IMR-90 (cell line): ENCODE measurements at regions not wholly inside any gene's neighbourhood (a gene's known extent, or its start where the extent isn't known, plus 50 kb on each side); places are given as distances from the start of the nearest gene placed in this dataset.

ENCODE experiments used
- ATAC-seq: fragments of 200-7000 bp; cut with Tn5 transposase; 2 replicates; pipeline ENCODE4 v1.9.1; 2020; ENCODE audit warnings: low read depth, mild to moderate bottlenecking, moderate library complexity
- BruUV-seq: library from RNA; stranded (reverse); fragments of 400-500 nt; replicated peaks from 2 replicates; lab custom pipeline; 2021; lab: Mats Ljungman, UMichigan
- CTCF ChIA-PET: fragments of 300-600 bp; formaldehyde crosslinking; extraction: SDS; loops from one replicate; lab custom pipeline; 2021; ENCODE audit warnings: antibody characterized with exemption; lab: Yijun Ruan, JAX
- POLR2A ChIA-PET: fragments of 300-600 bp; sonication (Branson Sonifier 250); formaldehyde crosslinking; loops from one replicate; lab custom pipeline; 2022; ENCODE audit warnings: antibody characterized with exemption; ENCODE audit not compliant: unreplicated experiment; lab: Charles Lee
- DNase-seq: peaks from one replicate; pipeline ENCODE4 v3.0.0; 2013
- H2AFZ ChIP-seq: replicated peaks from 2 replicates; pipeline ENCODE3; 2013; ENCODE audit warnings: low read length, mild to moderate bottlenecking; ENCODE audit not compliant: poor library complexity
- H2AK5ac ChIP-seq: 2 replicates; pipeline ENCODE4 v1.6.1; 2013; ENCODE audit warnings: low read depth, low read length, inconsistent platforms
- H2AK9ac ChIP-seq: replicated peaks from 2 replicates; pipeline ENCODE3; 2013; ENCODE audit warnings: mild to moderate bottlenecking, low read depth, low read length, moderate library complexity; ENCODE audit not compliant: poor library complexity
- H2BK120ac ChIP-seq: 2 replicates; pipeline ENCODE4 v1.6.1; 2013; ENCODE audit warnings: low read depth, low read length, inconsistent platforms
- H2BK15ac ChIP-seq: 3 replicates; pipeline ENCODE4 v1.6.1; 2013; ENCODE audit warnings: low read depth, low read length, inconsistent platforms
- H2BK20ac ChIP-seq: 2 replicates; pipeline ENCODE4 v1.6.1; 2013; ENCODE audit warnings: low read depth, mild to moderate bottlenecking, inconsistent platforms, low read length, moderate library complexity
- H2BK5ac ChIP-seq: 2 replicates; pipeline ENCODE4 v1.6.1; 2013; ENCODE audit warnings: mild to moderate bottlenecking, low read depth, low read length, inconsistent platforms; ENCODE audit not compliant: poor library complexity, severe bottlenecking
- H3K14ac ChIP-seq: replicated peaks from 2 replicates; pipeline ENCODE4 v1.6.1; 2013; ENCODE audit warnings: low read depth, low read length, inconsistent platforms
- H3K18ac ChIP-seq: 2 replicates; pipeline ENCODE4 v1.6.1; 2013; ENCODE audit warnings: low read depth, low read length, control low read depth
- H3K23ac ChIP-seq: 2 replicates; pipeline ENCODE4 v1.6.1; 2013; ENCODE audit warnings: low read depth, low read length, inconsistent platforms
- H3K27ac ChIP-seq: 2 replicates; pipeline ENCODE4 v1.5.1; 2013; ENCODE audit warnings: mild to moderate bottlenecking, control low read depth, low read length; ENCODE audit not compliant: insufficient read depth
- H3K27me3 ChIP-seq: 2 replicates; pipeline ENCODE4 v1.6.1; 2013; ENCODE audit warnings: low read length; ENCODE audit not compliant: control insufficient read depth, insufficient read depth
- H3K36me3 ChIP-seq: 2 replicates; pipeline ENCODE4 v1.6.1; 2013; ENCODE audit warnings: low read length, mixed read lengths; ENCODE audit not compliant: control insufficient read depth, insufficient read depth
- H3K4ac ChIP-seq: 2 replicates; pipeline ENCODE4 v1.6.1; 2013; ENCODE audit warnings: low read depth, low read length, inconsistent platforms
- H3K4me1 ChIP-seq: 2 replicates; pipeline ENCODE4 v1.6.1; 2013; ENCODE audit warnings: low read length, mixed read lengths; ENCODE audit not compliant: control insufficient read depth, insufficient read depth
- H3K4me2 ChIP-seq: 2 replicates; pipeline ENCODE4 v1.6.1; 2013; ENCODE audit warnings: low read depth, mild to moderate bottlenecking, control low read depth, low read length, moderate library complexity
- H3K4me3 ChIP-seq: 2 replicates; pipeline ENCODE4 v1.5.1; 2013; ENCODE audit warnings: low read depth, mild to moderate bottlenecking, control low read depth, low read length, moderate library complexity; ENCODE audit not compliant: insufficient read depth
- H3K56ac ChIP-seq: 2 replicates; pipeline ENCODE4 v1.6.1; 2013; ENCODE audit warnings: low read length, inconsistent platforms; ENCODE audit not compliant: insufficient read depth; ENCODE audit errors: extremely low read depth
- H3K79me1 ChIP-seq, 2 experiments: 2 replicates each; pipeline ENCODE4 v1.6.1; 2013; ENCODE audit warnings: low read length in 2 of 2, inconsistent platforms in 1 of 2, low read depth in 1 of 2
- H3K9ac ChIP-seq: 2 replicates; pipeline ENCODE4 v1.6.1; 2013; ENCODE audit warnings: low read depth, low read length, control low read depth
- H3K9me1 ChIP-seq: 2 replicates; pipeline ENCODE4 v1.6.1; 2013; ENCODE audit warnings: low read length, inconsistent platforms; ENCODE audit not compliant: insufficient read depth
- H3K9me3 ChIP-seq: 2 replicates; pipeline ENCODE4 v1.6.1; 2013; ENCODE audit warnings: low read length; ENCODE audit not compliant: control insufficient read depth, insufficient read depth
- H4K20me1 ChIP-seq: 2 replicates; pipeline ENCODE4 v1.6.1; 2013; ENCODE audit warnings: low read length, inconsistent platforms; ENCODE audit not compliant: insufficient read depth
- H4K5ac ChIP-seq: 2 replicates; pipeline ENCODE4 v1.6.1; 2013; ENCODE audit warnings: mild to moderate bottlenecking, low read depth, low read length, control low read depth
- H4K8ac ChIP-seq, 2 experiments: 2 replicates each; pipeline ENCODE4 v1.6.1; 2013; ENCODE audit warnings: low read depth in 2 of 2, low read length in 2 of 2, control low read depth in 1 of 2, inconsistent platforms in 1 of 2
- H4K91ac ChIP-seq: 2 replicates; pipeline ENCODE4 v1.6.1; 2013; ENCODE audit warnings: low read depth, low read length, inconsistent platforms; ENCODE audit not compliant: insufficient read depth
- ELK1 ChIP-seq: fragments of 150-350 bp; IDR thresholded peaks from 2 replicates; pipeline ENCODE4 v1.6.1; 2016; ENCODE audit warnings: low read depth, mild to moderate bottlenecking, low read length, moderate library complexity, borderline replicate concordance
- MAFK ChIP-seq: IDR thresholded peaks from 2 replicates; pipeline ENCODE4 v1.6.1; 2012; ENCODE audit warnings: low read depth, low read length, improper control_type of control experiment
- NFE2L2 ChIP-seq: fragments of 150-350 bp; IDR thresholded peaks from 2 replicates; pipeline ENCODE4 v1.6.1; 2016; ENCODE audit warnings: low read depth, mild to moderate bottlenecking, low read length
- RAD21 ChIP-seq: IDR thresholded peaks from 2 replicates; pipeline ENCODE4 v1.6.1; 2012; ENCODE audit warnings: low read length, improper control_type of control experiment
- USF2 ChIP-seq: fragments of 150-350 bp; IDR thresholded peaks from 2 replicates; pipeline ENCODE4 v1.6.1; 2017; ENCODE audit warnings: mild to moderate bottlenecking, antibody characterized with exemption, low read length, low read depth
- WGBS, 2 experiments: methylation state at CpG; one replicate each; pipeline versions ENCODE4 v1.1.5 to v1.1.7; 2013; ENCODE audit warnings: missing lambda C conversion rate in 2 of 2; ENCODE audit not compliant: insufficient read length in 1 of 2; ENCODE audit errors: extremely low coverage in 2 of 2; 5-methylcytosine and 5-hydroxymethylcytosine counted together
- dilution Hi-C: fragments of 300-500 bp; cut with HindIII; formaldehyde crosslinking; loops from one replicate; pipeline ENCODE4 v1.14.3; 2018; ENCODE audit warnings: low sequenced_read_pairs; ENCODE audit not compliant: unreplicated experiment
- in situ Hi-C: fragments of 300-500 bp; cut with MboI; formaldehyde crosslinking; loops from 3 replicates; pipeline ENCODE4 v1.14.3; 2019; ENCODE audit warnings: low sequenced_read_pairs, inconsistent platforms, mixed read lengths
- intact Hi-C: fragments of 100-400 bp; cut with micrococcal nuclease; formaldehyde crosslinking; loops from 2 replicates; pipeline ENCODE4 v1.10.0; 2022

- Histone ChIP-seq H2BK20ac (no peak overlapping the region), H2AFZ (no peak overlapping the region), H3K9me1 (no peaks in the 10 kb centered on the region), H3K56ac (no peak overlapping the region), H2AK9ac (no peak overlapping the region), H3K4me1 (no peaks in the 10 kb centered on the region), H4K8ac (no peak overlapping the region), H3K9ac (no peak overlapping the region), H2BK5ac (no peak overlapping the region), H3K4ac (no peak overlapping the region), H4K20me1 (no peaks in the 10 kb centered on the region), H3K9me3 (no peaks in the 10 kb centered on the region), H3K23ac (no peak overlapping the region), H3K27ac (no peak overlapping the region), H3K18ac (no peak overlapping the region), H3K36me3 (no peaks in the 10 kb centered on the region), H3K4me2 (no peak overlapping the region), H3K27me3 (peaks cover 33% of the 10 kb centered on the region), H4K5ac (no peak overlapping the region), H3K14ac (no peak overlapping the region), H3K4me3 (no peak overlapping the region), H2AK5ac (no peak overlapping the region), H2BK15ac (no peak overlapping the region), H4K91ac (no peak overlapping the region), H2BK120ac (no peak overlapping the region), H3K79me1 (no peaks in the 10 kb centered on the region)
- dilution Hi-C loops, result no loop called here
- CTCF ChIA-PET, result interaction anchor here (2.2 kb wide), 1 partner anchor 122 kb away, joined by 18 read pairs; no protein-coding TSS in a partner anchor
- BruUV-seq, result no TSS peak
- in situ Hi-C loops, result no loop called here
- DNase-seq, result no peak
- WGBS, 2 experiments, result no CpG with 5 or more reads among the region's 2 CpGs
- intact Hi-C loops, result loop anchor here (10.0 kb wide), 2 partner anchors 418 to 1018 kb away; no protein-coding TSS in a partner anchor
- TF ChIP-seq ELK1 (no peak), NFE2L2 (no peak), USF2 (no peak), MAFK (no peak), RAD21 (no peak)
- POLR2A ChIA-PET, result no interaction called here
- ATAC-seq, result no peak
These were observed 163.6 kb upstream of the UMPS start for GRCh38 chr3:124566701-124567100.
